Epithelial cell of prostate (primary cell): ENCODE measurements at regions not wholly inside any gene's neighbourhood (a gene's known extent, or its start where the extent isn't known, plus 50 kb on each side); places are given as distances from the start of the nearest gene placed in this dataset.

Source experiments
- DNase-seq: peaks from one replicate; pipeline ENCODE4 v3.0.0-alpha.2; 2011; ENCODE audit warnings: low read depth, low spot score
- H3K27ac ChIP-seq: fragments of 450-650 bp; 2 replicates; pipeline ENCODE4 v1.5.1; 2017; ENCODE audit warnings: mild to moderate bottlenecking

DNA sequence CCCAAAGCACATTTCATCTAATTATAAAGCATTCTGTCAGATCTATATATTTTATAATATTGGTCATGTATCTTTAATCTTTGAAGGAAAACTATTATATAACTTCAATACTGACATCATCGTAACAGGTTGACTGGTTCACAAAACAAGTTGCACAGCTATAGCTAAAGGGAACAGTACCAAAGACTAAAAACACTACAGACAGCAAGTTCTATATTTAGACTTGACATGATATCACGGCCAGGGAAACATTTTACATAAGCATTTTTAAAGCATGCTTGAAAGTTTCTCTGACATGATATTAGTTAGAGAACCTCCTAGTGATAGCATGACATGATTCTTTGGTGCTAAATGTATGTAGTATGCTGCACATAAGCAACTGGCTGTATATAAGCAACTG lies 182.5 kb downstream of the NDFIP2 start:
- no peak for DNase-seq
- no peak overlapping the region for H3K27ac ChIP-seq

DNA sequence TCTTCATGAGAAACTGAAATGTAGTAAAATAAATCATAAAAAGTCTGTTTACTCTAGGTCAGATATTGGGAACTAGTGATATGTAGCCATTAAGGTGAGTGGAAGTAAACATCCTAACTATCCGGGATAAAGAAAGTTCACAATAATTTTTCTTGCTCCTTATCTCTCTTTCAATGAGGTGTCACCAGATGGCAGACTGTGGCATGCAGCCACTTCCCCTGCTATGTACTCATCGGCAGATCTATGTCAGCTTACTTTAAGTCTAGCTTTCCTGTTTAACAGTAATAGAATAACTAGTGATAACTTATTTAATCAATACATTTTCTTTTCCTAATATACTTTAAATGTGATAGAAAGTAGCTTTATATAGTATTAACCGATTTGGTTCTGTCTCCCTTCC lies 181.9 kb downstream of the NDFIP2 start:
- DNase-seq = no peak
- no peak overlapping the region for H3K27ac ChIP-seq

DNA sequence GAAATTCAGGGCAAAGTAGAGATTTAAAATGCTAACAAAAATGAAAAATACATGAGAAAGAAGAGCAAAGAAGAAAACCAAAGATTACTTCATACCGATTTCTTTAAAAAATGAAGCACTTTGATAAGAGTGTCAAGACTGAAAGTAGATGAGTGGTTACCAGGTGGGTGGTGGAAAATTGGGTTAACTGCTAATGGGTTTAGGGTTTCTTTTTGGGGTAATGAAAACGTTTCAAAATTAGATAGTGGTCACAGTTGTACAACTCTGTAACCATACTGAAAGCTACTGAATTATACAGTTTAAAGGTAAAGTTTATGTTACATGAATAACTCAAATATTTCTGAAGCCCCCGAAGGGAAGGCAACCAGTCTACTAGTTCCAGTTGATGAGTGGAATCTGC lies 179.4 kb downstream of the NDFIP2 start:
- no peak for DNase-seq
- H3K27ac ChIP-seq = no peak overlapping the region

GRCh38 chr13:79659121-79659521 lies 178.2 kb downstream of the NDFIP2 start:
- peak; percentile 24 for DNase-seq
- H3K27ac ChIP-seq = peak overlapping the region; percentile 69

- peak overlapping the region; percentile 69 for H3K27ac ChIP-seq
- no peak for DNase-seq
These were observed 177.5 kb downstream of the NDFIP2 start for GRCh38 chr13:79658333-79658975.

- H3K27ac ChIP-seq = no peak overlapping the region
These were observed 174.6 kb downstream of the NDFIP2 start for GRCh38 chr13:79655509-79655908.

DNA sequence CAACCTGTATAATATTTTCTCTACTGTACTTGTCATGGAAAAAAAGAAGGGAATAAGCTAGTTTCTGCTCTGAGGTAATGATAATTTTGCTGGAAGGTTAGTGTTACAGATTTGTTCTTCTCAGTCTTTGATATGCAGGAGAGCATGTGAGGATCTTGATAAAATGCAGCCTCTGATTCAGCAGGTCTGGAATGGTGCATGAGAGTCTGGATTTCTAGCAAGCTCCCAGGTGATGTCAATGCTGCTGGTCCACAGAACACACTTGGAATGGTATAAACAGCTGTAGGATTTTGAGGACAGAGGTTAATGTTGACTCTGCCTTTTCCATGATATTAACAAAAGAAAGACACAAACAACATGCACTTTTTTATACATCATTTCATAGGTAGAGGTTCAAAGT lies 173.6 kb downstream of the NDFIP2 start:
- DNase-seq = no peak
- no peak overlapping the region for H3K27ac ChIP-seq

More at GRCh38 chr13:79655509-79655908, 174.6 kb downstream of the NDFIP2 start:
- no peak for DNase-seq

DNA sequence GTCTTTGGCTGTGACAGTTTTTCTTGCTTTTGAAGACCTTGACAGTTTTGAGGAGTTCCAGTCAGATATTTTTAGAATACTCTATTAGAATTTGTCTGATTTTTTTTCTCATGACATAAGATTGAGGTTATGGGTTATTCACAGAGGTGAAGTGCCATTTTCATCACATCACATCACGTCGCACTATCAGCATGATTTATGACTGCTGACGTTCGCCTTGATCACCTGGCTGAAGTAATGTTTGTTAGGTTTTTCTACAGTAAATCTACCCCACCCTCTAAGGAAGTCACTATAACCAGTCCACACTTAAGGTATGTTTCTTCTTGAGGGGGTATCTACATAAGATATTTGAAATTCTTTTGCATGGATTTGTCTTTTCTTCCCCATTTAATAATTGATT lies 169.7 kb downstream of the NDFIP2 start:
- DNase-seq = no peak
- H3K27ac ChIP-seq = no peak overlapping the region

GRCh38 chr13:79648191-79648590 lies 167.2 kb downstream of the NDFIP2 start:
- peak overlapping the region; percentile 95 for H3K27ac ChIP-seq
- DNase-seq = no peak

DNA sequence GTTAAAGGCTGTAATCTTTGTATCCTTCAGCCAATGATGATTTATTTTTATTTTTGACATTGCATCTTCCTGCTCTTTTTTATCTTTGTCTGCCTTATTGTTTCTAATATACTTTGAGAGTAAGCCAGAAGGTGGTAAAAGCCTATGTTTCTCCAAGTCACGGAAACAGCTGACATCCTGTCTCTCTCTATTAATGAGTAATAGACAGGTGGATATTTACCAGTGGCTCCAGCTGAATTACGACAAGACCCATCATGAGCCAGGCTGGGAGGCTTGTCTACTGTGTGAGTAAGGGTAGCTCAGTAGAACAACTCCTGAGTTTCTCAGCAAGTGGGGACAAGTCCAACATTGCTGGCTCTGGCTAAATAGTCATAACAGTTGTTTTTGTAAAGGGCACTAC lies 166.6 kb downstream of the NDFIP2 start:
- H3K27ac ChIP-seq = peak overlapping the region; percentile 95
- peak; percentile 99 for DNase-seq

- DNase-seq = no peak
- peak overlapping the region; percentile 95 for H3K27ac ChIP-seq
These were observed 165.9 kb downstream of the NDFIP2 start for GRCh38 chr13:79646880-79647279.

DNA sequence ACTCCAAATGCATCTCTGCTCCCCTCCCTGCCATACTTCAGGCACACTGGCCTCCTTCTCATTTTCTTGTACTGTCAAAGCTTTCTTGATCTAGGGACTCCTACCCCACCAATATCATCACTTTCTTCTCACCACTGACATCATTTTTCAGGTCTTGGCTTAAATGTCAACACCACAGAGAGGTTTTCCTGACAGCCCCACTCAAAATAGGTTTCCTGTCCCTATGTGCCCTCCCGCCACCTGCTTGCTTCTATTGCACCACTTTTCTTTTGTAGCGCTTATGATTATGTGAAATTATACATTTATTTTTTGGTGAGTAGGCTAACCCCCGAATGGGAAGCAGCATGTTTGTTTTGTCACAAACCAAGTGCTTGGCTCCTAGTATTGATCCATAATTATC lies 164.6 kb downstream of the NDFIP2 start:
- peak overlapping the region; percentile 95 for H3K27ac ChIP-seq
- no peak for DNase-seq

DNA sequence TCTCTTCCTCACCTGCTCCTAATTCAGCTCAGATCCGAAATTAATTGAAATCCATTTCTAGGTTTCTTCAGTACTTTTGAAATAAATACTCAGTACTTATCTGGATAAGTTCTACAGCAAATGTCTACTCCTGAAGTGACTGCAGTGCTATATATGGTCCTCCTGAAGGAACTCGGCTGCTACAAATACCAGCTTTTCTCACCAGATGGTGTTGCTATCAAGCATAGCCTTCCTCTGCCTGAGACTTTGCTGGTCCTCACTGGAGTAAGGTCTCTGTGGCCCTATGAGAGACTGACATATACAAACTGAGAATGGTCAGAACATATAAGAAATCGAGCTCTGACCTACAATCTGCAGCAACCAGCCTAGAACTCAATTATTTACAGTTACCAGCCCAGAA lies 161.6 kb downstream of the NDFIP2 start:
- DNase-seq = no peak
- H3K27ac ChIP-seq = no peak overlapping the region

DNA sequence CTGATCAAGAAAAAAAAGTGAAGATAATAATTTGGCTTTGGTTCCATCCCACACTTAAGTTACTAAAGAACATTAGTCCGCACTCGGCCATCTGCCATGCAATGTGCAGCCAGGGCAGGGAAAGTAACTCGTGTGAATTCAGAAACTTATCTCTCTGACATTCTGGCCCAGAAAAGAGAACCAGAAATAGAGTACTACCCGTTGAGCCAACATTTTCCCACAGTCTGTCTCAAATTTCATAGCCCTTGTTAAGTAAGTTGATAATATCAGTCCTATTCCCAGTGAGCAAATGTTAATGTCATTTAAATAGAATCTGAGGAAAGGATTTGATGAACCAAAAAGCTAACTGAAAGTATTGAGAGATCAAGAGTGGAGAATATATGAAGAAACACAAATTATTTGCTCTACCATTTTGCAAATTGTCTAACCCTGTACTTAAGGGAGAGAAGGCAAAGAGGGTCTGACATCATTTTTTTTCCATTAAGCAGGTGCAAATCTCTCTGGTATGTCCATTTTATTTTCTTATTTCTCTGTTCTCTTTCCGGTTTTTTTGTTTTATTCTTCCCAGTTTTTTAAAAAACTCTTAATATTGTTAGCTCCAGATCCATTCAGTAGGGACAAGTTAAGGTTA lies 156.3 kb downstream of the NDFIP2 start:
- DNase-seq = no peak
- no peak overlapping the region for H3K27ac ChIP-seq

GRCh38 chr13:79631051-79631659 lies 150.2 kb downstream of the NDFIP2 start:
- H3K27ac ChIP-seq = peak overlapping the region; percentile 52
- peak; percentile 93 for DNase-seq

GRCh38 chr13:79628463-79628862 lies 147.5 kb downstream of the NDFIP2 start:
- DNase-seq = no peak
- H3K27ac ChIP-seq = no peak overlapping the region

GRCh38 chr13:79626924-79627323 lies 146.0 kb downstream of the NDFIP2 start:
- H3K27ac ChIP-seq = no peak overlapping the region
- DNase-seq = no peak

GRCh38 chr13:79625517-79625916 lies 144.6 kb downstream of the NDFIP2 start:
- H3K27ac ChIP-seq = no peak overlapping the region
- DNase-seq = no peak

DNA sequence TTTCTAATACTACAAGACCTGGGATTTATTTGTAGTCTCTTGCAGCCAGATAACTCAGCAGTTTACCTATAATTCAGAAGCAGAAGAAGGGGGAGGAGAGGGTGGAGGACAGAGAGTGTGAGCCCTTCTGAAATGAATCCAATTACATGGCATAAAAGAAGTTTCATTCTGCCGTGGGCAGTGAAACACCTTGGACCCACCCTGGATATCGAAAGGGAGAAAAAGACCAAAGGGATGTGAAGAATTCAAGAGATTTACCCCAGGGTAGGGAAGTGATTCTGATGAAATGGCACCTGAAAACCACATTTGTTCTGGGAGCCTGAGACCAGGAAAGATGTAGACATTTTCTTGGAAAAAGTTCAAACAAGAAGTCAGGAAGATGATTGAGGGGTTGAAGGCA lies 140.9 kb downstream of the NDFIP2 start:
- peak overlapping the region; percentile 93 for H3K27ac ChIP-seq
- DNase-seq = peak; percentile 77

GRCh38 chr13:79621449-79621848 lies 140.5 kb downstream of the NDFIP2 start:
- H3K27ac ChIP-seq = peak overlapping the region; percentile 93
- DNase-seq = peak; percentile 31

- no peak for DNase-seq
- peak overlapping the region; percentile 51 for H3K27ac ChIP-seq
These were observed 133.4 kb downstream of the NDFIP2 start for GRCh38 chr13:79614250-79614918.
